Suprapubic skin (tissue), 3 donors: ENCODE measurements at regions not wholly inside any gene's neighbourhood (a gene's known extent, or its start where the extent isn't known, plus 50 kb on each side); places are given as distances from the start of the nearest gene placed in this dataset.

ENCODE experiments used
- CTCF ChIP-seq, 2 donors: fragments of 200-600 bp in 1 of 2; fragments of 450-650 bp in 1 of 2; sonication (generic) in 1 of 2; IDR thresholded peaks; one replicate each; pipeline ENCODE4 v1.5.1; 2016 to 2019; ENCODE audit warnings: antibody characterized with exemption in 2 of 2, mild to moderate bottlenecking in 1 of 2, moderate library complexity in 1 of 2
- POLR2A ChIP-seq, 2 donors: fragments of 450-650 bp; IDR thresholded peaks; one replicate each; pipeline ENCODE4 v1.6.1; 2017; ENCODE audit warnings: antibody characterized with exemption in 2 of 2, mild to moderate bottlenecking in 2 of 2, moderate library complexity in 2 of 2

- TF ChIP-seq POLR2A (IDR thresholded peaks at IDR 0.05): no peak
- TF ChIP-seq CTCF (IDR thresholded peaks at IDR 0.05): no peak
These were observed 329.2 kb downstream of the TGFB2 start for GRCh38 chr1:218674280-218674773.
